MM.1S (cell line): ENCODE measurements at regions not wholly inside any gene's neighbourhood (a gene's known extent, or its start where the extent isn't known, plus 50 kb on each side); places are given as distances from the start of the nearest gene placed in this dataset.

ENCODE experiments used
- DNase-seq: peaks from one replicate; pipeline ENCODE4 v3.0.0-alpha.2; 2015
- H2AFZ ChIP-seq: fragments of 300-600 bp; sonication (generic); 2 replicates; pipeline ENCODE4 v1.6.0; 2016; ENCODE audit warnings: antibody characterized with exemption, low read length
- H3F3A ChIP-seq: fragments of 300-600 bp; sonication (generic); 2 replicates; pipeline ENCODE4 v1.6.1; 2016; ENCODE audit warnings: mild to moderate bottlenecking, antibody characterized with exemption, low read length, moderate library complexity, mixed read lengths; ENCODE audit not compliant: insufficient read depth
- H3K27ac ChIP-seq: fragments of 300-600 bp; sonication (generic); 2 replicates; pipeline ENCODE4 v1.5.1; 2016; ENCODE audit warnings: mild to moderate bottlenecking, low read length
- H3K27me3 ChIP-seq: fragments of 300-600 bp; sonication (generic); replicated peaks from 2 replicates; pipeline ENCODE4 v1.6.0; 2016; ENCODE audit warnings: low read length; ENCODE audit not compliant: insufficient read depth
- H3K36me3 ChIP-seq: fragments of 300-600 bp; sonication (generic); replicated peaks from 2 replicates; pipeline ENCODE4 v1.6.1; 2016; ENCODE audit warnings: mild to moderate bottlenecking, low read length, mixed read lengths; ENCODE audit not compliant: insufficient read depth
- H3K4me1 ChIP-seq: fragments of 300-600 bp; sonication (generic); 2 replicates; pipeline ENCODE4 v1.6.1; 2016; ENCODE audit warnings: low read length, mixed read lengths
- H3K4me2 ChIP-seq: fragments of 300-600 bp; sonication (generic); 2 replicates; pipeline ENCODE4 v1.6.0; 2016; ENCODE audit warnings: low read depth, low read length
- H3K4me3 ChIP-seq: fragments of 300-600 bp; sonication (generic); 2 replicates; pipeline ENCODE4 v1.5.1; 2016; ENCODE audit warnings: low read length, mixed read lengths
- H3K79me2 ChIP-seq: fragments of 300-600 bp; sonication (generic); 2 replicates; pipeline ENCODE4 v1.6.1; 2016; ENCODE audit warnings: mixed run types, low read length, mixed read lengths
- H3K9ac ChIP-seq: fragments of 300-600 bp; sonication (generic); 2 replicates; pipeline ENCODE4 v1.6.1; 2016; ENCODE audit warnings: low read length, mixed read lengths
- H3K9me2 ChIP-seq: fragments of 300-600 bp; sonication (generic); replicated peaks from 2 replicates; pipeline ENCODE4 v1.6.1; 2016; ENCODE audit warnings: mild to moderate bottlenecking, low read length, mixed read lengths; ENCODE audit not compliant: insufficient read depth
- H3K9me3 ChIP-seq: fragments of 300-600 bp; sonication (generic); replicated peaks from 2 replicates; pipeline ENCODE4 v1.6.1; 2016; ENCODE audit warnings: mild to moderate bottlenecking, low read length, mixed read lengths; ENCODE audit not compliant: insufficient read depth
- H4K20me1 ChIP-seq: fragments of 300-600 bp; sonication (generic); 2 replicates; pipeline ENCODE4 v1.6.1; 2016; ENCODE audit warnings: mild to moderate bottlenecking, low read length, moderate library complexity, mixed read lengths; ENCODE audit not compliant: insufficient read depth
- EZH2 ChIP-seq: fragments of 300-600 bp; sonication (generic); optimal IDR thresholded peaks from 2 replicates; pipeline ENCODE3; 2017; ENCODE audit warnings: low read depth, mild to moderate bottlenecking, antibody characterized with exemption, low read length, mixed read lengths
- EZH2phosphoT487 ChIP-seq: fragments of 300-600 bp; sonication (generic); IDR thresholded peaks from 2 replicates; pipeline ENCODE4 v1.6.1; 2018; ENCODE audit warnings: antibody characterized with exemption, low read length
- TF ChIP-seq, protein P1 (sequence below): fragments of 300-600 bp; sonication (generic); IDR thresholded peaks from 2 replicates; pipeline ENCODE4 v1.5.1; 2016; ENCODE audit warnings: antibody characterized with exemption, low read length, mixed read lengths

DNA sequence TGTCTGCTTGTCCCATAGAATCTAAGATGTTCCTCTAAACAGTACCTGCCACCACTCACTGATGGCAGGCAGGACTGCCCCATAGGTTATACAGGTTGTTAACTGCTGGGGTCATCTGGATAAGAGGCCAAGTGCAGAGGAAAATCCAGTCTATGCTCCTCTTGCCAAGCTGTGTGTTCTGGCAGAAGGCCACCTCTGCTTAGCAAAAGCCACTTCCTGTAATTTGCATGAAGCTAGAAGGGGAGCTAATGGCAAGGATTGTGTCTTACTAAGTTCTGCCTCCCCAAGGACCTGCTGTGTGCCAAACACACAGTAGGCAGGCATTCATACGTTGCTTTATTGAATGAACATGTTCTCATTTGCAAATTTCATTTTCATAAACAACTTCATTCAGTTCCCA, 445.4 kb downstream of the BCL11B start:
- Histone ChIP-seq H3K27me3 (no peaks in the 10 kb centered on the region), H3K9ac (no peak overlapping the region), H3K4me2 (no peak overlapping the region), H3K27ac (no peak overlapping the region), H3K79me2 (no peaks in the 10 kb centered on the region), H3K9me3 (no peaks in the 10 kb centered on the region), H2AFZ (no peak overlapping the region), H3K4me3 (no peak overlapping the region), H3K4me1 (no peaks in the 10 kb centered on the region), H3F3A (no peaks in the 10 kb centered on the region), H3K9me2 (no peaks in the 10 kb centered on the region), H3K36me3 (no peaks in the 10 kb centered on the region), H4K20me1 (no peaks in the 10 kb centered on the region)
- no peak for TF ChIP-seq EZH2
- TF ChIP-seq EZH2phosphoT487: no peak
- TF ChIP-seq, protein P1, sequence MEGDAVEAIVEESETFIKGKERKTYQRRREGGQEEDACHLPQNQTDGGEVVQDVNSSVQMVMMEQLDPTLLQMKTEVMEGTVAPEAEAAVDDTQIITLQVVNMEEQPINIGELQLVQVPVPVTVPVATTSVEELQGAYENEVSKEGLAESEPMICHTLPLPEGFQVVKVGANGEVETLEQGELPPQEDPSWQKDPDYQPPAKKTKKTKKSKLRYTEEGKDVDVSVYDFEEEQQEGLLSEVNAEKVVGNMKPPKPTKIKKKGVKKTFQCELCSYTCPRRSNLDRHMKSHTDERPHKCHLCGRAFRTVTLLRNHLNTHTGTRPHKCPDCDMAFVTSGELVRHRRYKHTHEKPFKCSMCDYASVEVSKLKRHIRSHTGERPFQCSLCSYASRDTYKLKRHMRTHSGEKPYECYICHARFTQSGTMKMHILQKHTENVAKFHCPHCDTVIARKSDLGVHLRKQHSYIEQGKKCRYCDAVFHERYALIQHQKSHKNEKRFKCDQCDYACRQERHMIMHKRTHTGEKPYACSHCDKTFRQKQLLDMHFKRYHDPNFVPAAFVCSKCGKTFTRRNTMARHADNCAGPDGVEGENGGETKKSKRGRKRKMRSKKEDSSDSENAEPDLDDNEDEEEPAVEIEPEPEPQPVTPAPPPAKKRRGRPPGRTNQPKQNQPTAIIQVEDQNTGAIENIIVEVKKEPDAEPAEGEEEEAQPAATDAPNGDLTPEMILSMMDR: no peak
- DNase-seq: no peak

DNA sequence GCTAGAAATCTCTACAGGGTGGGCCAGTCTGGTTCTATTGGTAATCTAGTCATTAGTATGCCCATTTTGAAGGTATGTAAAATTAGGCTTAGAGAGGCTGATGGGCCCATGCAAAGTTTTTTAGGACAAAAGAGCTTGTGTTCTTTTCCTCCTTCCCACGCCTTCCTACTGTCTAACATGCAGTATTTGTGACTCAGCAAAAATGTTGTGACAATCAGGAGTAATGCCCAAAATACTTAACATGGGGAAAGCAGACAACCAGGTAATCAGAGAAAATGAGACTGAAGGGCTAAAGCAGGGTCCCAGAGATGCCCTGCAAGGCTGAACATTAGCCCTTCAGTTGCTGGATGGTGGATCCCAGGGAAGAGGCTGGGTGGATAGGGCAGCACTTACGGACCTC, 437.9 kb downstream of the BCL11B start:
- no peaks in the 10 kb centered on the region for H4K20me1 ChIP-seq
- TF ChIP-seq, protein P1: no peak
- TF ChIP-seq EZH2: no peak
- no peak for TF ChIP-seq EZH2phosphoT487
- H3K36me3 ChIP-seq: no peaks in the 10 kb centered on the region

DNA sequence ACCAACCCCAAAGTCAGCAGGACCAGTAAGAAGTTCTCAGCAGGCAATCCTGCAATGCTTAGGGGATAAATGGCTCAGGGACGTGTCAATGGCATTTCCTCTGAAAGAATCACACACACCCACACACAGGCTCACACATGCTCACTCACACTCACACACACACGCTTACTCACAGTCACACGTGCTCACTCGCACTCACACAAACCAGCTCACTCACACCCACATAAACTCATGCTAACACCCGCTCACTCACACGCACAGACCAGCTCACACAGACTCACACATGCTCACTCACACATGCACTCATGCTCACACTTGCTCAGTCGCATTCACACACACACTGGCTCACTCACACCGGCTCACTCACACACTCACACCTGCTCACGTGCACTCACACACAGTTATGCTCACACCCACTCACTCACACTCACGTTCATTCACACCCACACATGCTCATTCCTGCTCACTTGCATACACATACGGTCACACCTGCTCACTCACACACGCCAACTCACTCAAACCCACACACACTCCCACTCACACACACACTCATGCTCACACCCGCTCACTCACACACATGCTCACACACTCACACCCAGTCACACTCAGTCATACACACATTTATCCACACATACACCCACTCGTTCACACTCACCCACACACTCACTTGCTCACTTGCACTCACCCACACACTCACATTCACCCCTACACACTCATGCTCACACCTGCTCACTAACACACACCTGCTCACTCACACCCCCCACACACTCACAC, 436.8 kb downstream of the BCL11B start:
- Histone ChIP-seq H3K9me3 (no peaks in the 10 kb centered on the region), H3F3A (no peaks in the 10 kb centered on the region), H3K4me1 (no peaks in the 10 kb centered on the region), H3K36me3 (no peaks in the 10 kb centered on the region), H4K20me1 (no peaks in the 10 kb centered on the region), H3K27ac (no peak overlapping the region), H3K27me3 (no peaks in the 10 kb centered on the region), H3K9ac (no peak overlapping the region), H3K9me2 (no peaks in the 10 kb centered on the region), H2AFZ (no peak overlapping the region), H3K4me2 (no peak overlapping the region), H3K79me2 (no peaks in the 10 kb centered on the region), H3K4me3 (no peak overlapping the region)
- TF ChIP-seq, protein P1: no peak
- no peak for TF ChIP-seq EZH2phosphoT487
- no peak for TF ChIP-seq EZH2
- no peak for DNase-seq

More for the DNA sequence above, 437.9 kb downstream of the BCL11B start:
- no peak for DNase-seq
- no peaks in the 10 kb centered on the region for H3F3A ChIP-seq
- no peaks in the 10 kb centered on the region for H3K4me1 ChIP-seq
- H3K4me2 ChIP-seq: no peak overlapping the region
- H3K4me3 ChIP-seq: no peak overlapping the region
- no peaks in the 10 kb centered on the region for H3K9me2 ChIP-seq
- H3K9ac ChIP-seq: no peak overlapping the region
- no peaks in the 10 kb centered on the region for H3K79me2 ChIP-seq
- no peaks in the 10 kb centered on the region for H3K27me3 ChIP-seq
- no peak overlapping the region for H2AFZ ChIP-seq
- H3K27ac ChIP-seq: no peak overlapping the region
- H3K9me3 ChIP-seq: no peaks in the 10 kb centered on the region
